ENCODE measurements at regions not wholly inside any gene's neighbourhood (a gene's known extent, or its start where the extent isn't known, plus 50 kb on each side); places are given as distances from the start of the nearest gene placed in this dataset.
"Not testable (repeated sequence)": the region's sequence is repeated elsewhere in the genome, so short reads cannot be mapped to it uniquely, and the experiment has no call there.

DNA sequence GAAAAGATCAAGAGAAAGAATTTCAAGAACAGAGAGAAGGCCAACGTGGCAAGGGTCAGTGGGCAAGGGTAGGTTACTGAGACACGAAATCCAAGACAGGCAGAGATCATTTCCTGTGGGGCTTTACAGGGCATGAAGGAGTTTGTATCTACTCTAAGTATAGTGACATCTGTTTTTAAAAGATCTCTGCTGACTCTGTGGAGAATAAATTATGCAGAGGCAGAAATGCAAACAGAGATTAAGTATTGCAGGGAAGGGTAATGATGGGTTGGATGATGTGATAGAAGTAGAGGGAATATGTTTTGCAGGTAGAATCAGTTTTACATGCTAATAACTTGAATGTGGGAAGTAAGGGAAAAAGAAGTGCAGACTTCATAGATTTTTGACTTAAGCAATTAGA lies 243.5 kb downstream of the FRK start:
- intact Hi-C loops (cut with DNase I) = no loop called here
- no peak for DNase-seq (ENCODE audit: low spot score)

DNA sequence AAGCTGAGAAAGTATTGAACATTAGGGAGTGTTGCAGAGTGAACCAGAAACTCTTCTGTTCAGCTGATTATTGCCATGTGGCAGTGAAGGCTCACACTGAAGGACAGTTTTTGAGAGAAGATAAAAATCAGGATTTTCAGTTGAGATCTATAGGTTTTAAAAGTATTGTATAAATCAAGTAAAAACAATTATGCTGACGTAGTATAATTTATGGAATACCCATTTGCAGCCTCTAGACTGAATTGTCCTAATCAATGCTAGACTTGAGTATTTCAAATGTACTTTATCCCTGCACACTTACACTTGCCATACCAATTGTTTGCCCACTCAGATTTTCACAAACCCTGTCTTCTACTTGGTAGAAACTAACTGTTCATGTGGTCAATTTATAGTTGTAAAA lies 245.8 kb downstream of the FRK start:
- no peak for DNase-seq (ENCODE audit: low spot score)
- intact Hi-C loops (cut with DNase I) = no loop called here

DNA sequence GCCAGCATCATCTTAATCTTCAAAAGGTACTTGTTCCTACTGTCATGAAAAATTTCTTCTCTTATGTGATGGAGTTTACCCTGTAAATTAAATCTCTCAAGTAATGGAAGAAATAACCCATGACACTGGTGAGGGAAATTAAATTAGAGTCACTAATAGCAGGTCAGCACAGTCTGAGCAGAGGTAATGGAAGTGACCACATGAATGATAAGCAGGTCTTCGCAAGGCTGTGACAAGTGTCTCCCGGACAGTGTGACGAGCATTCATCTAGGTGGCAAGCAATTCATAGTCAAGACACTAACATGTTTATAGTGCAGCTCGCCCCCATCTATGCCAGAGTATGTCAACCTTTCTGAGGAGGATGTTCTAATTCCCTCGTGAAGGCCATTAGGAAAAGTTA lies 249.2 kb downstream of the FRK start:
- no peak for DNase-seq (ENCODE audit: low spot score)
- intact Hi-C loops (cut with DNase I) = no loop called here

DNA sequence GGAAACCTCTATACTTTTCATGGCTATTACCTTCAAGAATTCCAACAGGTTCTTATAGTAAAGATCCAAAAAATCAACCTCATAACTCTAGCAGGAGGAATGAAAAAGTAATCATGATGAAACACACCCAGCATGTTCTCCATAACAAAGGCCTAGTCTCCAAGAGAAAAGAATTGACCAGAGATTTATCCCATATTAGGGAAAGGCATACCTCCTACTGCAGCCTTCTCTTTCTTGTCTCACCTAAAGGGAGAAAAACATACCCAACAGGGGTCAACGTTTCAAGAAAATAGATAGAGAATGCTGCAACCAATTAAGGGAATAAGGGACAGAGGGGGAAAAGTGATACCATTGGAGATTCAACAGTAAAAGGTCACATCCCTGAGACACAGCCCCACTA lies 262.5 kb downstream of the FRK start:
- intact Hi-C loops (cut with DNase I) = no loop called here
- DNase-seq (ENCODE audit: low spot score) = no peak

DNA sequence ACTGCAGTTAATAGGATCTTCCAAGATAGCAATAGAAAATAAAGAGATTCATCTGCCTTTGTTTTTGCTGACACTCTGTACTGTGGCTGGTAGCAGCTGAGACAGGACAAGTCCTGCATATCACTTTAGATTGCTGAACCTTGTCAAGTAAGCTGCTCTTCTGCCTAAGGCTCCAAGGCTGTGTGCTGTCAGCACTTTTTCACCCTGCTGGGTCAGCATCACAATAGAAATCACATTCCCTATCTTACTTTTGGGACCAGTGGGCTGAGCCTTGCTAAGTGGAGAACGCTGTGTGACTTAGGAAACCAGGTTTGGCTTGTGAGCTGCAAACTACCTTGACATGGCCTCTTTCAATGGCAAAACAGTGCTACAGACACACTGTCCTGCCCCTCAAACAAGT lies 263.9 kb downstream of the FRK start:
- DNase-seq (ENCODE audit: low spot score) = no peak
- intact Hi-C loops (cut with DNase I) = no loop called here

DNA sequence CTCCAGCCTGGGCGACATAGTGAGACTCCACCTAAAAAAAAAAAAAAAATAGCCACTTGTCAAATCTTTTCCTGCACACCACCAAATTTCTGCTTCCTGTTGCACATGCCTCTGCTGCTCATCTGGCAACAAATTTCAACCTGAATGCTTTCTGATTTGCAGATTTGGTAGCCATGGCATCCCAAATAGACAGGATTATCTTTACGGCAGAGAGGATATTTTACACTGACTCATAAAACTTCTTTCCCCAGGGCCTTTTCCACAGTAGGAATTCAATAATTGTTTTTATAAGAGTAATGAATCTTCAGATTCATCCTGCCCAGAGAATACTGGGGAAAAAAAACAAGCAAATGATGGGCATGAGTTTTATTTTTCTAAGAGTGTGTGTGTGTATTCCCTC lies 264.6 kb downstream of the FRK start:
- DNase-seq (ENCODE audit: low spot score) = no peak
- intact Hi-C loops (cut with DNase I) = no loop called here

DNA sequence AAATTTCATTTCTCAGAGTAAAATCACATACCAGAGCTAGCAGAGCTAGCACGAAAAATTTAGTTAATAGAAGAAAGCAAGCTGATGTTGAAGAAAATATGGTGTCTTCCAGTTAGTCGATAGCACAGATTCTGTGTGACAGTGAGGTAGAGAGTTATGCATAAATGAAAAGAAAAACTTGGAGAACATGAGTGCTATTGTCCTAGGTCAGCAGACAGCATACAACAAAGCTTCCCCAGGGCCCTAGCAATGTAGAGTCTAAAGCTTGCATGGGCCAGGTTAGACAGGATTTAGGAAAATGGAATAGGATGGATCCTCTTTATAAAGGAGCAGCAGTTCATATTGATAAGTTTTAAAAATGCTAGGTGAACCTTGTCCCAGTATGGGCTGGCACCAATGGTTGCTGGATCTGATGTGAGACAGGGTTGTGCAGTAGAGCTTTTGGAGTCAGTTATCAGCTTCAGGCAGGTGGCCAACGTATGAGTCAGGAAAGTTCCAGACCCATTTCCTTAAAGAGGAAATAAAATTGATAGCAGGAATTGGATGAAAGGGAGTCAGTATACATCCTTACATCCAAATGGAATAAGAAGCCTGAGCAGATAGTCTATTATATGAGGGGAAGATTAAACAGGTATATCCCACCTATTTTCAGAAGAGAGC lies 277.2 kb downstream of the FRK start:
- DNase-seq (ENCODE audit: low spot score) = no peak

DNA sequence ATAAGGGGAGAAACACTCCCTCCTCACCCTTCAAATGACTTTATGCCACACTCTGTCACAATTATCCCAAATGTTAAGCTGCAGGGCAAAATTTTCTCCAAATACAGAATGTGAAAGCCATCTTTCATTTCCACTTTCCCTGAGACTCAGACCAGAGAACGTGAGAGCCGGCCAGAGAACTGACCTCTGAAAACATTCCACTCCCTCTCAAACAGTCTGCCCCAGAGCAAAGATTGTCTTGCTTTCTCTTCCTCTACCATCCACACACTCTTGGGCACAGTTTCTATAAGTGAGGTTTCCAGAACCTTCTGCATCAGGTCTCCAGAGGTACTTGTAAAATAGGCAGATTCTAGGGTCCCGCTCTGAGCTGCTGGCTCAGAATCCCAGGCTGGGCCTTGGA lies 278.1 kb downstream of the FRK start:
- DNase-seq (ENCODE audit: low spot score) = no peak
- intact Hi-C loops (cut with DNase I) = no loop called here

More for the DNA sequence above, 277.2 kb downstream of the FRK start:
- intact Hi-C loops (cut with DNase I) = no loop called here

DNA sequence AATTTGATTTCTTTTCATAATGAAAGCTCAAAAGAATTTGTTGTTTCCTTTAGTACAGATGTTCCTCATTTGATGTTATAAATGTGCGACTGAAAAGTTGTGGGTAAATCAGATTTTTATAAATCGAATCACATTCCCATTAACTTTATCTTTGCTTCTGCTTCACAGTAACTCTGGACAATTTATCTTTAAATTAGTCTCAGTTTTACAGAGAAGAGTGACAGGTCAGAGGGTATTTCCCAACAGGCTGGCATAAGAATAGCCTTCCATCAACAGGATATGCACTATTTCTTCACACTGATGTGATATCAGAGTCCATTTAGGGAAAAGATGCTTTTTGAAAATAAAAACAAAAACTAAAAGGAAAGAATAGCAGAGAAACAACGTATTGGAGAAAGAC lies 286.9 kb downstream of the FRK start:
- intact Hi-C loops (cut with DNase I) = no loop called here
- DNase-seq (ENCODE audit: low spot score) = no peak

DNA sequence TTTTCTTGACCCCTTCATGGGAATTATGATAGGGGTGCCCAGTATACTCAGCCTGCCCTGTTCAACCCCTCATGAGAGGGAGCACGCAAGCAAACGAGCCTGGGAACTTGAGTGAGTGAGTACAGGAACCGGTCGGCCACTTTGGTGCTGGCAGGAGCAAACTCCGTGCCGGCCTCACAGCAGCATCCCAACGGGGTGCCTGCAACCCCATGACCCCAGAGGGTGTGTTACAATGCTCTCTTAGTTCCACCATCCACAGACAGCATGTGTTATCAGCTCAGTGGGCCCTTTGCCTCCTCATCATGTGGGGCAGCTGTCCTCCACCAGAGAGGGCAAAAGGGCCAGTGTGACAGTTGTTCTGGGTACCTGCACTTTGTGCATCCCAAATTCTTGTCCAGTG lies 289.8 kb downstream of the FRK start:
- intact Hi-C loops (cut with DNase I) = no loop called here
- DNase-seq (ENCODE audit: low spot score) = no peak

DNA sequence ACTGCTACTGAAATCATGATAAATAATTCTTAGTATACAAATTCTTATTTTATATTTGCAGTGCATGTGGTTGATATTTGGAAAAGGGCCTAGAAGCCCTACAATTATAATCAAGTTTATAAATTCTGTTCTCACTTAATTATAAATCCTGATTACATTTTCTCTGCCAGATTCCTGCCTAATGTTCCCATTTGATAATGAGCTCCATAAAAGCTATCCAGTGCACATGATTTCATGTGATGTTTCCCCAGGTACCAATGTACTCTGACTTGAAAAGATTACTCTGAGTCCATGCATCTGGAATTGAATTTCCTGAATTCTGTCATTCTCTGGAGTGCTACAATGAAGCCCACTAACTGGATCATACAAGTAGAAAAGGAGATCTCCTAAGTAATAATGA lies 292.2 kb downstream of the FRK start:
- no peak for DNase-seq (ENCODE audit: low spot score)
- intact Hi-C loops (cut with DNase I) = no loop called here

DNA sequence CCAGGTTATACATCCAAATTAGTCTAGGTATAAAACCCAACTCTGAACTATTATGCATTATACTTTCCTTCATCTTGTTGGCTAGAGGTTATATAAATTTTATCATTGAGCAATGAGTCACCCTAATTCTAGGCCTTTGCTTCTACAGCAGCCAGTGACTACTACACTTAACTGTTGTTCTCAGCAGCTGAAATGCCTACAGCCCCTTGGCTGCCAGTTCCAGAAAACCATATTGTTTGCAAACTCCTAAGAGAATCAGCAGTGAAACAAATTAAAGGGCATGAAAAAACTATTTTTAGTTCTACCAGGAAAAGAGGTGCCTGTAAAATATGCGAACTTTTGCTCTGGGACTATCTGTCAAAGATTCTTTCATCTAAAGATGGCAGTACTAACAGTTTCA lies 292.8 kb downstream of the FRK start:
- DNase-seq (ENCODE audit: low spot score) = no peak
- intact Hi-C loops (cut with DNase I) = no loop called here

DNA sequence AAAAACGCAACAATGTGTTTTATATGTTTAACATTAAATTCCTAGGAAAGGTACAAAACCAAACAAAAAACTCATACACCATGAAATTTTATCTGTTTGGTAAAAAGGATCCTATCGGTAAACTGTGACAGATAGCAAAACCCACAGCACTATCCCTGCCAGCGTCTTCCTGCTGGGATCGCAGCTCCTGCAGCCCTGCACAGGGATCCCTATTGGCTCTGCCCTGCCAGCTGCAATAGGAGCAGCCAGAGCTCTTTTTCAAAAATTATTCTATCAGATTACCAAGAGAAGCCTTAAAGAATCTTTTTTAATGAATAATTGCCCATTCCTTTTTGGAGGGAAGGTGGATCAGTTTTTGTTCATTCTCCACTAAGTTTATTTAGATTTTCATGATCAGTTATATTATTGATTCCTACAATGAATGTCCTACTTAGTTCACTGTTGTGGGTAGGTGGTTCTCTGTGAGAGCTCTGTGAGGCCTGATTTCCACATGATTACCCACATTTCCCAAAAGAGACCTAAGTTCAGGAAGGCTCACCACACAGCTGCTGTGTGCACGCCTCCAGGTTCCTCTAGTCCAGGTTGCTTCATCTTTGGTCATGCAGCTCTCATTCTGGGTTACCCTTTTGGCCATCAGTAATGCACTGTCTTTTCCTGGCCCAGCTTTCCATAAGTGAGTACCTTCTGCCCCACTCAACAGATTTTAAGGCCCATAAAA lies 293.8 kb downstream of the FRK start:
- no peak for DNase-seq (ENCODE audit: low spot score)
- intact Hi-C loops (cut with DNase I) = no loop called here

DNA sequence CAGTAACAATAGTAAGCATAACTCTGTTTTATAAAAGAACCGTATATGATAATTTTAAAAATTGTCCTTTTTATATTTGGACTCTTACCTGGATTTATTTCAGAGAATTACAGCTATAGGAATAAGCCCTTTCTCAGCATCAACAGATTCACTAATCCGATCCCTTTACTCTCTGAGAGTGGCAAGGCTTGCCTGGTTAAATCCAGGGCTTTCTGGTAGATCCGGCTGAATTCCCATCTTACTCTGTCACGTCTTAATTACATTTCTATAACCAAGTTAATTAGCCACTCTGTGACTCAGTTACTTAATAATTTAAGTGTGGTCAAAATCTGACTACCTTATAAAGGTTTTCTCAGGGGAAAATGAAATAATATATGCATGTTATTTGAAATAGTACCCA lies 294.7 kb downstream of the FRK start:
- intact Hi-C loops (cut with DNase I) = no loop called here
- DNase-seq (ENCODE audit: low spot score) = no peak

DNA sequence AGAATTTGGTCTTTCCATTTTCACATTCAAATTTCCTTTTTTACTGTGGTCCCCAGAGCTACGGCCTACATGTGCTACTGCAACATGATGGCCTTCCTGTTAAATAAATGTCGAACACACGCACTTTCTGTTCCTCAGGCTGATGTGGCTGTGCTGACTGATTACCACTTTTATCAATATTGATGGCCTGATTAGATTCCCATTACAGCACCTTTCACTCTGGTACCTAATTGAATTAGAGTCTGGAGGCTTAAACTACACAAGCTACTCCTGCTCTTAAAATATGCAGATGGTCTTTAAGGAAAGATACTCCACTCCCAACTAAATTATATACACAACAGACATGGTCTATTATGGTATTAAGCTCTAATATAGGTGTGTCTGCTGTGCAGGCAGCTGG lies 301.6 kb downstream of the FRK start:
- intact Hi-C loops (cut with DNase I) = no loop called here
- DNase-seq (ENCODE audit: low spot score) = no peak

DNA sequence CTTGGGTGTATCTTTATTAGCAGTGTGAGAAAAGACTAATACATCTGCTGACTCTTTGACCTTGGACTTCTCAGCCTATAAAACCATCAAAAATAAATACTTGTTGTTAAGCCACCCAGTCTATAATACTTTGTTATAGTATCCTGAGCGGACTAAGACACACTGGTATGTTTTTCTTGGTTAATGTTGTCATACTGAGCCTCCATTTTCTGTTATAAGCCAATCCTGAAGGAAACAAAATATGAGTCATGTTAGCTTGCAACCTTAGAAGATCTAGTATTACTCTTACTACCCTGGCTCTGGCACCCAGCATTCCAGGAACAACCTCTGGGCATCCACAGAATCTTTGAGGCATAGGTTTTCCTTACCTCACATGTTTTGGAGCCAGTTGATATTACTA lies 307.2 kb downstream of the FRK start:
- intact Hi-C loops (cut with DNase I) = no loop called here
- DNase-seq (ENCODE audit: low spot score) = no peak

DNA sequence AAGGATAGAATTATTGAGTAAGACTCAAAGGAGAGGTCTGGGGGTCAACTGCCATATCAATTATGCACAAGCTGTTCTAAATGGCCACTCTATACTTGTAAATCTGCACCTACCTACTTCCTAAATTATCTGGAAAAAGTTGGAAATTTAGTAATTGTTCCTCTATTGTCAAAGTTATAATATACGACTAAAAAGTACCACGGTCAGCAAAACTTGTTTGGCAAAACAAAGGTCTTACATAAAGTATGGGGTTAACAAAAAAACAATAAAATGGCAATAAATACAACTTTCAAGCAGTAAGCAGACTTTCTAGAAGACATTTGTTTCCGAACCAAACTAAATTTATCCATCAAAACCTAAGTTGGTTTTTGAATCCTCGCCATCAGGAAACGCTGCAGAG lies 309.7 kb downstream of the FRK start:
- no peak for DNase-seq (ENCODE audit: low spot score)
- intact Hi-C loops (cut with DNase I) = no loop called here

DNA sequence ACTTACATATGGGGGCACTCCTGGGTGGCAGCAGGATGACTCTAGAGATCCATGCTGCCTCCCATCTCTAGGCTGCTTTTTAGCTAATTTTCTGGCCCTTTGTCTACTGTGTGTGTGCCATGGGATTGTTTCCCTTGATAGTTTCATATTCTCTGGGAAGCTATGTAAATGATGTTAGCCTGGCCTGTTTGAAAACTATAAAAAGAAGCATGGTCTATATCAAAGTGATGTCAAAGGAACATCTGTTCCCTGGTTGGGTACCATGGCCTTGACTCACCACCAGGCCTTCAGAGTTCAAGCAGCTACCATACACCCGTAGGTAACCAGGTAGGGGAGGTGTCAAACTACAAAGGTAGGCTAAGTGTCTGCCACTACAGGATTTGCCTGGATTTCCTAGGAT lies 310.4 kb downstream of the FRK start:
- intact Hi-C loops (cut with DNase I) = no loop called here
- no peak for DNase-seq (ENCODE audit: low spot score)

DNA sequence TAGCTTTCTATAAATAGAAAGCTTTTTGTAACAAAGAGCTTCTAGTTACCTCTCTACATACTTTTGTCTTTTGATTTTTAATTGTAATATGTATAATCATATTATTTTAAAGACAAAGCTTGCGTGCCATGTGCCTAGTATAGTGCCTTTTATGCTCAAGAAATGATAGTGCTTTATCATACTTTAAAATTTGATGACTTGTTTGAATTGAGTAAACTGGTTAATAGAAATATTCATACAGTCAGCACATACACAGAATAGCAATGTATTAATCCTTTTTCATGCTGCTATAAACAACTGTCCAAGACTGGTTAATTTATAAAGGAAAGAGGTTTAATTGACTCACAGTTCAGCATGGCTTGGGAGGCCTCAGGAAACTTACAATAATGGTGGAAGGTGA lies 313.0 kb downstream of the FRK start:
- intact Hi-C loops (cut with DNase I) = no loop called here
- DNase-seq (ENCODE audit: low spot score) = no peak

DNA sequence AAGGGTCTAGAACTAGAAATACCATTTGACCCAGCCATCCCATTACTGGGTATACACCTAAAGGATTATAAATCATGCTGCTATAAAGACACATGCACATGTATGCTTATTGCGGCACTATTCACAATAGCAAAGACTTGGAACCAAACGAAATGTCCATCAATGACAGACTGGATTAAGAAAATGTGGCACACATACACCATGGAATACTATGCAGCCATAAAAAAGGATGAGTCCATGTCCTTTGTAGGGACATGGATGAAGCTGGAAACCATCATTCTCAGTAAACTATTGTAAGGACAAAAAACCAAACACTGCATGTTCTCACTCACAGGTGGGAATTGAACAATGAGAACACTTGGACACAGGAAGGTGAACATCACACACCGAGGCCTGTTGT lies 314.1 kb downstream of the FRK start:
- intact Hi-C loops (cut with DNase I) = not testable (repeated sequence)

DNA sequence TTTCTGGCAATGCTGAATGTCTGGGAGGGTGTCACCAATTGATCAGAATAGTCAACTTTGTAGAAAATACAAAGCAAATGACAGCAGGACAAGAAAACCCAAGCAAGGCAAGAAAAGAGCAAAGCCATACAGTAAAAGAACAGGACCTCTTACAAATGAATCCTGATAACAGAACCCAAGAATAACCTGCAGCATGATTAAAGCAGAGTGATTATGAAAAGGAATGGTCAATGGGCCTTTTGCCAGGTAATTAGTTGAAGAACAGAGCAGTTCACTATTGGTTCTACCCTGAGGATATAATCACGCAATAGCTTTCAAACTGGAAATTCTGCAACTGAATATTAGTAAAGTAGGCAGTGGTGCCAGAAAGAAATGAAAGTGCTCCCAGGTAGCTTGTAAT lies 319.8 kb downstream of the FRK start:
- DNase-seq (ENCODE audit: low spot score) = no peak
- intact Hi-C loops (cut with DNase I) = no loop called here

More for the DNA sequence above, 314.1 kb downstream of the FRK start:
- not testable (repeated sequence) for DNase-seq (ENCODE audit: low spot score)

DNA sequence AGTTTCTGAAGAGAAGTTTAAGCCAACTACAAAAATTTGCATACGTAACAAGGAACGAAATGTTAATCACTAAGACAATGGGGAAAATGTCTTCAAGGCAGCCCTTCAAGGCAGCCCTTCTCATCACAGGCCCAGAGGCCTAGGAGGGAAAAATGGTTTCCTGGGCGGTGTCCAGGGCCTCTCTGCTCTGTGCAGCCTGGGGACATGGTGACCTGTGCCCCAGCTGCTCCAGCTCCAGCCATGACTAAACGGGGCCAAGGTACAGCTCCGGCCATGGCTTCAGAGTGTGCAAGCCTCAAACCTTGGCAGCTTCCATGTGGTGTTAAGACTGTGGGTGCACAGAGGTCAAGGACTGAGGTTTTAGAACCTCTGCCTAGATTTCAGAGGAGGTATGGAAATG lies 325.1 kb downstream of the FRK start:
- intact Hi-C loops (cut with DNase I) = no loop called here
- no peak for DNase-seq (ENCODE audit: low spot score)
